Naive thymus-derived CD8-positive, alpha-beta T cell (primary cell): ENCODE measurements at regions not wholly inside any gene's neighbourhood (a gene's known extent, or its start where the extent isn't known, plus 50 kb on each side); places are given as distances from the start of the nearest gene placed in this dataset.

Experiments
- ATAC-seq, 2 donors: fragments of 150-1000 bp; cut with Tn5 transposase in 1 of 2; sonication (Bioruptor Pico), chemical (Tn5 transposase) in 1 of 2; 1 replicate in 1 of 2; 2 replicates in 1 of 2; pipeline ENCODE4 v1.10.0; 2021; ENCODE audit warnings: mild to moderate bottlenecking in 2 of 2, moderate library complexity in 2 of 2
- POLR2A ChIA-PET: fragments of 350-600 bp; sonication (Branson Sonifier 250); formaldehyde crosslinking; loops from one replicate; lab custom pipeline; 2021; ENCODE audit warnings: antibody characterized with exemption; lab: Charles Lee
- DNase-seq, 10 donors: peaks; one replicate each; pipeline versions ENCODE4 v3.0.0 to v3.0.0-alpha.2; 2020 to 2022
- H3K27ac Mint-ChIP-seq, 10 donors: one replicate each; pipeline ENCODE4 v1.8.0; 2020 to 2022; ENCODE audit warnings: mild to moderate bottlenecking in 10 of 10, mixed read lengths in 10 of 10, moderate library complexity in 4 of 10, inconsistent platforms in 1 of 10
- H3K27me3 Mint-ChIP-seq, 5 donors: one replicate each; pipeline ENCODE4 v1.8.0; 2021 to 2022; ENCODE audit warnings: mixed read lengths in 5 of 5
- H3K36me3 Mint-ChIP-seq, 3 donors: one replicate each; pipeline ENCODE4 v1.8.0; 2020 to 2022; ENCODE audit warnings: mixed read lengths in 3 of 3, mild to moderate bottlenecking in 2 of 3, inconsistent platforms in 1 of 3
- H3K4me1 Mint-ChIP-seq, 4 donors: one replicate each; pipeline ENCODE4 v1.8.0; 2021 to 2022; ENCODE audit warnings: mixed read lengths in 4 of 4
- H3K4me3 Mint-ChIP-seq, 10 donors: one replicate each; pipeline ENCODE4 v1.8.0; 2020 to 2022; ENCODE audit warnings: mild to moderate bottlenecking in 10 of 10, mixed read lengths in 10 of 10, moderate library complexity in 6 of 10, inconsistent platforms in 1 of 10
- H3K9me3 Mint-ChIP-seq, 9 donors: one replicate each; pipeline ENCODE4 v1.8.0; 2020 to 2022; ENCODE audit warnings: mixed read lengths in 9 of 9, mild to moderate bottlenecking in 3 of 9, inconsistent platforms in 1 of 9, moderate library complexity in 1 of 9

DNA sequence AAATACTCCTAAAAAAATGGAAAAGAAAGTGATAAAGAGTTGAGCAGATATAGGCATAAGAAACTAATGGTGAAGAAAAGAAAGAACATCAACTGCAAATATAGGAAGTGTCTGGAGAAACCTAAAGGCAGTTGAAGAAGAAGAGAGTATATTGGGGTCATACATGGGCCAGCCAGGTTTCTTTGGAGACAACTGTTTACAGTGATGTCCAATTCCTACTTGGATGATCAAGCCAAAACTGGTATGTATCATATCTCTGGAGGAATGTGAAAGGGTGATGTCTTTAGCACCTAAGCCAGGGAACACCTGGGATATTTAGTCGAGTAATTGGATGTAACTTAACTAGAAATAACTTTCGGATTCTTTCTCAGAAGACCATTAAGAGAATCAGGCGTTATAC is 129.3 kb upstream of the FLRT2 start:
- Mint-ChIP-seq H3K4me1 (no peaks in the 10 kb centered on the region), H3K9me3 (peaks cover 0 to 36% (median 0%) of the 10 kb centered on the region in 9 donors), H3K27me3 (peaks cover 0 to 3% (median 0%) of the 10 kb centered on the region in 5 donors), H3K27ac (no peak overlapping the region), H3K4me3 (no peak overlapping the region), H3K36me3 (no peaks in the 10 kb centered on the region)
- DNase-seq (no peak), ATAC-seq (no peak)
- POLR2A ChIA-PET, result no interaction called here

DNA sequence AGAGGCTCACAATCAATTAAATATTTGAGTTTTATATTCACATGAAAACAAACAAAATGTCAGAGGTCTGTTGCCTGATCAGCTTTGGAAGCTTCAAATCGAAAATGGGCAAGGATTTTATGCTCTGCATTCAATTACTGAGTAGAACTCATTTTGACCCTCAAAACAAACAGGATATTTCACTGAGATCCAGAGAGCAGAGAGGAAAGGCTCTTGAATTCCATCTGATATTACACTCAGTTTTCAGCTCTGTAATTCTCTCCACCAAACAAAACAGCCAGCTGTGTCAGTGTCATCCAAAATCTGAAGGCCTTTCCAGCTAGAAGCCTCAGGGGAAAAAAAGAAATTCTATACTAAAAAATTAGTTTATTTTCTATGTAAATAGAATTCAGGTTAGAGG is 128.6 kb upstream of the FLRT2 start:
- H3K4me3 Mint-ChIP-seq, result no peak overlapping the region
- no peak overlapping the region for H3K27ac Mint-ChIP-seq
- H3K4me1 Mint-ChIP-seq, result no peaks in the 10 kb centered on the region
- ATAC-seq (no peak), DNase-seq (no peak)
- POLR2A ChIA-PET, result no interaction called here
- peaks cover 0 to 36% (median 0%) of the 10 kb centered on the region in 9 donors for H3K9me3 Mint-ChIP-seq
- H3K36me3 Mint-ChIP-seq, result no peaks in the 10 kb centered on the region
- peaks cover 0 to 3% (median 0%) of the 10 kb centered on the region in 5 donors for H3K27me3 Mint-ChIP-seq

DNA sequence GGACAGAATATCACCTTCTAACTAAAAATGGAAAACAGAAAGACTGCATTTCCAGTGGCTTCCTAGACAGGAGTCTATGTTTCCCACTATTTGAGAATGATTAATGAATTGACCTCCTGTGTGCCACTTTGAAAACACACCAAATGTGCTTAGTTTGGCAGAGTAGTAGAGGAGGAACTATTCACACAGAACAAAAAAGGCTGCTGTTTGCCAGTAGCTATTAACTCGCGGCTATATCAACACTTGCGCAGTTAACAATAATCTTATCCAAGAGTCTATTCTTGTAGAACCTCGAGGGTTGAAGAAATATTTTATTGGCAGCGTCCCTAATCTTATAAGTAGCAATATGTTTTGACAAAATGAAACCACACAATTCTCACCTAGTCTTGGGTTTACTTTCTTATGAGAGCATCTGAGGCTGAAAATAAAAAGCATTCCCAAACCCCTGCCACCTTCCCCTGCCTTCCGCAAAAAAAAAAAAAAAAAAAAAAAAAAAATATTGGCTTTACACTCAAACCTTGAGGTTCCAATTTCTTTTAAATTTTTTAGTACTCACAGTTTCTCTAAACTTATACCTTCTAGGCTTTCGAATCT is 127.3 kb upstream of the FLRT2 start:
- Mint-ChIP-seq H3K27ac (no peak overlapping the region), H3K4me3 (no peak overlapping the region), H3K27me3 (peaks cover 0 to 3% (median 0%) of the 10 kb centered on the region in 5 donors), H3K36me3 (no peaks in the 10 kb centered on the region), H3K4me1 (no peaks in the 10 kb centered on the region), H3K9me3 (peaks cover 0 to 36% (median 0%) of the 10 kb centered on the region in 9 donors)
- ATAC-seq (no peak), DNase-seq (no peak)
- POLR2A ChIA-PET, result no interaction called here

DNA sequence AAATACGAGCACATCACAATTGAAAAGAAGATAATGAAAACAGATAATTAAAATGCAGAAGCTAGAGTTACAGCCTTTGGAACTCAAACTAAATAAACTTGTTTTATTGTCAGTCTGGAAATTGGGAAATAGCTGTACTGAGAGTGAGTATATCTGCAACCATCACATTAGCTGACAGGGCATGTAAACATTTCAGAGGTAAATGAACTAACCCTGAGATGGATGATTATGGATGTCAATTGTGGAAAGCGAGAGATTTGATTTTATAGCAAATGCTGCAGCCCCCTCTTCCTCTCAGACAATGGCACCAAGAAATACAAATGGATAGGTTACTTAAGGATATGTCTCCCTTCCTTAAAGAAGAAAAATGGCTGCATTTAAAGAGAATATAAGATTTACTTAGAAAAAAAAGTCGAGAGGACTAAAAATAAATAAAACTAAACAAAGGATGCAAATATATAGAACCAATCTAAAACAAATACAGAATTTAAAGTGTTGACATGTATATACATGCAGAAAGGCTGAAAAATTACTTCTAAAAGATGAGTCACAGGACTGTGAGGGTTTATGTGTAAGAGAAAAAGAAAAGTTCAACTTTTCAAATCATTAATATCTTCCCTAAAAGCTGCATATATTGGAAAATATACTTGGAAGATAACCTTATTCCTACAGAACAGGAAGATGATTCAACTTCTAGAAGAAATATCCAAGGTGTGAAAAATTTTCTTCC is 120.3 kb upstream of the FLRT2 start:
- Mint-ChIP-seq H3K4me1 (no peaks in the 10 kb centered on the region), H3K27ac (no peak overlapping the region), H3K9me3 (peaks cover 0 to 11% (median 0%) of the 10 kb centered on the region in 9 donors), H3K27me3 (no peaks in the 10 kb centered on the region), H3K36me3 (no peaks in the 10 kb centered on the region), H3K4me3 (no peak overlapping the region)
- DNase-seq, result no peak
- POLR2A ChIA-PET, result no interaction called here
- no peak for ATAC-seq

DNA sequence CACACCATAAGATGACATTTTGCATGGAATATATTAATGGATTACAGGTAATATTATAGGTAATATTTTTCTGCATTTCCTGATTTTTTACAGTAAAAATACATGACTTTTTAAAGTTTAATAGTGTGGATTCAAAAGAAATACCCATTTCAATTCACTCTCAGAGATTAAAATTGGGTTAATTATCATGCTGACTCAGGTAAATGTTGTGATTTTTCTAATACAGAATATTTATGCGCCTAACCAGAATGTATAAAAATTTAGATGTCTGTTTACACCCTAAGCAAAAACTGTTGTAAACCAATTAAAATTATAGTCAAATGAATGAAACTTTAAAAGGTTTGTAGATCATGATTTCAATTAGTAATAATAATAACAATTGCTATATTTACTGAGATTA is 117.2 kb upstream of the FLRT2 start:
- Mint-ChIP-seq H3K4me1 (no peaks in the 10 kb centered on the region), H3K36me3 (no peaks in the 10 kb centered on the region), H3K27ac (no peak overlapping the region), H3K9me3 (peaks cover 0 to 6% (median 0%) of the 10 kb centered on the region in 9 donors), H3K4me3 (no peak overlapping the region), H3K27me3 (no peaks in the 10 kb centered on the region)
- POLR2A ChIA-PET, result no interaction called here
- ATAC-seq (no peak), DNase-seq (no peak)

DNA sequence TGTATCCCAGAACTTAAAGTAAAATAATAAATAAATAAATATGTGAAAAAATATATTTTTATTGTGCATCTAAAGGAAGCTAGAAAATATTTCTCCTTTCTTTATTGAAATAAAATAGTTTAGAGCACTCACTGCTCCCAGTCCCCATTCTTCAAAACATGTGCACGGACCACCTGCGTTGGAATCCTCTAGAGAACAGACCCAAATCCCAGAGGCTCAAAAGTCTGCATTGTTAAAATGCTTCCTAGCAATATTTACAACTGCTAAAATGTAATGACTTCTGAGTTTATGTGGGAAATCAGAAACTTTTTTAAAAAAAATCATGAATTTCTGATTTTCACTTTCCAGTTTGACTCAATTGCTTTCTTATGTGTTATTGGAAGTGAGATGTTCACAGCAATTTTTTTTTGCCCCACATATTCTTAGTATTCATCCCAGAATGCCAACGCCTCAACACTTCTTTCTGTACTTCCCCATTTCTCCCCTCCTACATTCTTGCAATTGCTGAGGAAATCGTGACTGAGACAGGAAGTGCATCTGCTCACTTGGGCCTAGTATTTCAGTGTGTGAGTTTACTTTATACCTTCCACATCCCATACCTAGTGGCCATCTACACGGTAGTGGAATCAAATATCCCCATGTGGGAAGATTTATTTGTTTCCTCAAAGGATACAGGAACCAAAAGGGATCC is 116.0 kb upstream of the FLRT2 start:
- H3K9me3 Mint-ChIP-seq, result peaks cover 0 to 6% (median 0%) of the 10 kb centered on the region in 9 donors
- H3K4me1 Mint-ChIP-seq, result no peaks in the 10 kb centered on the region
- no peak overlapping the region for H3K4me3 Mint-ChIP-seq
- no peak overlapping the region for H3K27ac Mint-ChIP-seq
- no peak for DNase-seq
- H3K27me3 Mint-ChIP-seq, result no peaks in the 10 kb centered on the region
- ATAC-seq, result no peak
- H3K36me3 Mint-ChIP-seq, result no peaks in the 10 kb centered on the region
- POLR2A ChIA-PET, result no interaction called here

DNA sequence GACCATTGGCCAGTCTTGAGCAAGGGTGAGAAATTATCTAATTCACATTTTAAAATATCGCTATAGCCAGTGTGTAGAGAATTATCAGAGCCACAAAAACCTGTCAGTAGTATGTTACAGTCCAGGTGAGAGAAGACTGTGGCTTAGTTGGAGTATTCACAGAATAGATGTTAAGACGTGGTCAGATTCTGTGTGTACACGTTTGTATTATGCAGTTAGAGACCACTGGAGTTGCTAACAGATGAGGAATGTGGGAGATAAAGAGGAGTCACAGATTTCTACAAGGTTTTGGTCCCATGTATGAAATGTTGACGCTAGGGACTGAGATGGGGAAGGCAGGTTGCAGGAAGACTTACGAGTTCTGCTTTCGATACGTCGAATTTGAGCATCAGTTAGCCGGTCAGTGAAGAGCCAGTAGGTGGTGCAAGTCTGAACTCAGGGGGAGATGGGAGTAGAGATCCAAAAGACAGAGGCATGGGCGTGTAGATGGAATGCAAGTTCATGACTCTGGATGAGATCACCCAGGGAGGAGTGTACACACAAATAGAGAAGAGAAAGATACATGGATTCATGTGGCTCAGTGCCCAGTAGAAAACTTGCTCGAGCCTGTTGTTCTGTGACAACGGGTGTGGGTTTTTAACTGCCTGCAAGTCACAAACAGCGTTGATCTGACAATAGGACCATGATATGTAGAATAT is 114.8 kb upstream of the FLRT2 start:
- H3K27me3 Mint-ChIP-seq, result no peaks in the 10 kb centered on the region
- no peak overlapping the region for H3K27ac Mint-ChIP-seq
- no peaks in the 10 kb centered on the region for H3K36me3 Mint-ChIP-seq
- H3K9me3 Mint-ChIP-seq, result peaks cover 0 to 6% (median 0%) of the 10 kb centered on the region in 9 donors
- no peak for ATAC-seq
- DNase-seq, result no peak
- POLR2A ChIA-PET, result no interaction called here
- H3K4me3 Mint-ChIP-seq, result no peak overlapping the region
- H3K4me1 Mint-ChIP-seq, result no peaks in the 10 kb centered on the region

DNA sequence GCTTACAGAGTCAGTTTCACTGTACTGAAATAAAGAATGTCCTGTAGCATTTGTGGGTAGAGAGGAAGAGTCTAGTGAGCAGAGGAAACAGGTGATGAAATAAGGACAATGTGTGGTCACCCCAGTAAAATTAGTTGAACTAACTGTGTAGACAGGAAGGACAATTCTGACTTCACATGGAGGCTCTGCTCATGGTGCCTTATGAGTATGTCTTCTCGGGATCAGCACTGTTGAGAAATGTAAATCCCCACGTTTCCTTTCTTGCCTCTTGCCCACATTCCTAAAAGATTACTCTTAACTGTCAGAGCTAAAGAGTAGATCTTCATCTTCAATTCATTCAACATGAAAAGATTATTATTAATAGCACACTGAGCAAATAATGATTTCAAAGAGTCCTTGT is 113.2 kb upstream of the FLRT2 start:
- H3K27me3 Mint-ChIP-seq, result no peaks in the 10 kb centered on the region
- DNase-seq (no peak), ATAC-seq (no peak)
- no peak overlapping the region for H3K27ac Mint-ChIP-seq
- no peaks in the 10 kb centered on the region for H3K36me3 Mint-ChIP-seq
- no peak overlapping the region for H3K4me3 Mint-ChIP-seq
- H3K4me1 Mint-ChIP-seq, result no peaks in the 10 kb centered on the region
- POLR2A ChIA-PET, result no interaction called here
- H3K9me3 Mint-ChIP-seq, result peaks cover 0 to 6% (median 0%) of the 10 kb centered on the region in 9 donors

DNA sequence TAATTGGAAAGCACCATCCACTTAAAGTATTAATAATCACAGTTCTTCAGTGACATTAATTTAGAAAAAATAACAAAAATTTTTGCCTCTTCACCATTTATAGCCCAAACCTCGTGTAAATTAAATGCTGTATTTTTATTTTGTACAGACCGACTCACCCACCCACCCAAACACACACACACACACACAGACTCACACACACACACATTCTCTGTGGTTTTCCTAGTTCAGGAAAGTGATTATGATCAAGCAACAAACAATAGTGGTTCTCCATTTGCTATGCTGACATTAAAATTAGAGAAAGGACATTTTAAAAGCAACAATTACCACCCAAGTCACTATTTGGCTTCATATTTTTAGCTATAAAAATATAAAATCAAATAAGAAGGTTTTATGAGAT is 112.5 kb upstream of the FLRT2 start:
- Mint-ChIP-seq H3K4me1 (no peaks in the 10 kb centered on the region), H3K36me3 (no peaks in the 10 kb centered on the region), H3K4me3 (no peak overlapping the region), H3K27me3 (no peaks in the 10 kb centered on the region), H3K9me3 (peaks cover 0 to 6% (median 0%) of the 10 kb centered on the region in 9 donors), H3K27ac (no peak overlapping the region)
- no peak for DNase-seq
- POLR2A ChIA-PET, result no interaction called here
- no peak for ATAC-seq

DNA sequence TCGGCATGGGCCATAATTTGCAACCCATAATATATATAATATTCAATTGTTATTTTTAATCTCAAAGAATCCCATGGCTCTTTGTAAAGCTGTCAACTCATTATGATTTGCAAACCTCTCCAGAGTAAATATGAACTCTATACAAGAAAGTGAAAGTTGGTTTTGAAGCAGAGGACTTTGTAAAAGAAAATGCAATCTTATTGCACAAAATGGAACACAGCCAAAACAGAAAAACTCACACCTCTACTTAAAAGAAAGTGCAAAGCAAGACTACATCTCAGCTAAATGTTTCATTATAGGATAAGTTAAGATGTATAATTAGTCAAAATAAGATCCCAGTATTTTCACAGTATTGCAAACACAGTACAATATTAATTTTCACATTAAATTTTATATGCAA is 111.2 kb upstream of the FLRT2 start:
- DNase-seq (no peak), ATAC-seq (no peak)
- H3K27me3 Mint-ChIP-seq, result peaks cover 0 to 3% (median 0%) of the 10 kb centered on the region in 5 donors
- POLR2A ChIA-PET, result no interaction called here
- no peaks in the 10 kb centered on the region for H3K4me1 Mint-ChIP-seq
- H3K27ac Mint-ChIP-seq, result no peak overlapping the region
- peaks cover 0 to 6% (median 0%) of the 10 kb centered on the region in 9 donors for H3K9me3 Mint-ChIP-seq
- H3K36me3 Mint-ChIP-seq, result no peaks in the 10 kb centered on the region
- H3K4me3 Mint-ChIP-seq, result no peak overlapping the region

DNA sequence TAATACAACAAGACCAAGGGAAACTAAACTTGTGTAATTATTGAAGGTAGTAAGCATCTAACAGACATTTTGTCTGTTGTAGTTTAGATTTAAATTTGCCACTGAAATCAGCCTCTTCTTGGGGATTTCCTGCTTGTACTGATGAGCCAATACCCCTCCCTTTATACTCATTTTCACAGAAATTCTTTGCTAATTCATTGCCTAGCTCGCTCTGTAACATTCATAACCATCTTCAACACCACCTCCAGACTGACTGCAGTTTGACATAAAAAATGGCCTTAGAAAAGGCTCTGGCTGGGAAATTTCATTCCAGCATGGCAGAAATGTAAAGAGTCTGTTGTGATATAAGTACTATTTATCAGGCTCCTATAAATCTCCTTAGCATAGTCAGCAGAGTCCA is 109.7 kb upstream of the FLRT2 start:
- Mint-ChIP-seq H3K4me3 (no peak overlapping the region), H3K27ac (no peak overlapping the region), H3K9me3 (peaks cover 0 to 5% (median 0%) of the 10 kb centered on the region in 9 donors), H3K4me1 (no peaks in the 10 kb centered on the region), H3K27me3 (peaks cover 0 to 3% (median 0%) of the 10 kb centered on the region in 5 donors), H3K36me3 (no peaks in the 10 kb centered on the region)
- POLR2A ChIA-PET, result no interaction called here
- ATAC-seq (no peak), DNase-seq (no peak)

DNA sequence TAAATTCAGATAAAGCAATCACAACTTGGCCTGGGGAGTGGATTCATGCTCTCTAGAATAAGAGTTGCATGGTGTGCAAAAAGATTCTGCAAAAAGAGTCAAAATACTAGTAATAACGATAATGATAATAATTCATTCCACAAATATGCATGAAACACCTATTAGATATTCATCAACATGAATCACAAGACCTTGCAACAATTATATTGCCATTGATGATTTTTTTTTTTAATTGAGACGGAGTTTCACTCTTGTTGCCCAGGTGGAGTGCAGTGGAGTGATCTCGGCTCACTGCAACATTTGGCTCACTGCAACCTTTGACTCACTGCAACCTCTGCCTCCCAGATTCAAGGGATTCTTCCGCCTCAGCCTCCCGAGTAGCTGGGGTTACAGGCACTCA is 109.2 kb upstream of the FLRT2 start:
- Mint-ChIP-seq H3K36me3 (no peaks in the 10 kb centered on the region), H3K4me3 (no peak overlapping the region), H3K4me1 (no peaks in the 10 kb centered on the region), H3K27me3 (peaks cover 0 to 3% (median 0%) of the 10 kb centered on the region in 5 donors), H3K27ac (no peak overlapping the region), H3K9me3 (peaks cover 0 to 9% (median 0%) of the 10 kb centered on the region in 9 donors)
- POLR2A ChIA-PET, result no interaction called here
- no peak for DNase-seq
- no peak for ATAC-seq
